ENCODE measurements at regions not wholly inside any gene's neighbourhood (a gene's known extent, or its start where the extent isn't known, plus 50 kb on each side); places are given as distances from the start of the nearest gene placed in this dataset.
"Not testable (repeated sequence)": the region's sequence is repeated elsewhere in the genome, so short reads cannot be mapped to it uniquely, and the experiment has no call there.

- TF ChIP-seq, protein P1, sequence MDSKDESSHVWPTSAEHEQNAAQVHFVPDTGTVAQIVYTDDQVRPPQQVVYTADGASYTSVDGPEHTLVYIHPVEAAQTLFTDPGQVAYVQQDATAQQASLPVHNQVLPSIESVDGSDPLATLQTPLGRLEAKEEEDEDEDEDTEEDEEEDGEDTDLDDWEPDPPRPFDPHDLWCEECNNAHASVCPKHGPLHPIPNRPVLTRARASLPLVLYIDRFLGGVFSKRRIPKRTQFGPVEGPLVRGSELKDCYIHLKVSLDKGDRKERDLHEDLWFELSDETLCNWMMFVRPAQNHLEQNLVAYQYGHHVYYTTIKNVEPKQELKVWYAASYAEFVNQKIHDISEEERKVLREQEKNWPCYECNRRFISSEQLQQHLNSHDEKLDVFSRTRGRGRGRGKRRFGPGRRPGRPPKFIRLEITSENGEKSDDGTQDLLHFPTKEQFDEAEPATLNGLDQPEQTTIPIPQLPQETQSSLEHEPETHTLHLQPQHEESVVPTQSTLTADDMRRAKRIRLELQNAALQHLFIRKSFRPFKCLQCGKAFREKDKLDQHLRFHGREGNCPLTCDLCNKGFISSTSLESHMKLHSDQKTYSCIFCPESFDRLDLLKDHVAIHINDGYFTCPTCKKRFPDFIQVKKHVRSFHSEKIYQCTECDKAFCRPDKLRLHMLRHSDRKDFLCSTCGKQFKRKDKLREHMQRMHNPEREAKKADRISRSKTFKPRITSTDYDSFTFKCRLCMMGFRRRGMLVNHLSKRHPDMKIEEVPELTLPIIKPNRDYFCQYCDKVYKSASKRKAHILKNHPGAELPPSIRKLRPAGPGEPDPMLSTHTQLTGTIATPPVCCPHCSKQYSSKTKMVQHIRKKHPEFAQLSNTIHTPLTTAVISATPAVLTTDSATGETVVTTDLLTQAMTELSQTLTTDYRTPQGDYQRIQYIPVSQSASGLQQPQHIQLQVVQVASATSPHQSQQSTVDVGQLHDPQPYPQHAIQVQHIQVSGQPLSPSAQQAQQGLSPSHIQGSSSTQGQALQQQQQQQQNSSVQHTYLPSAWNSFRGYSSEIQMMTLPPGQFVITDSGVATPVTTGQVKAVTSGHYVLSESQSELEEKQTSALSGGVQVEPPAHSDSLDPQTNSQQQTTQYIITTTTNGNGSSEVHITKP (CRISPR knock-in tag; IDR thresholded peaks at IDR 0.05; ENCODE audit: low read depth) = no peak
- TF ChIP-seq ZBTB7A (CRISPR knock-in tag; IDR thresholded peaks at IDR 0.05) (no peak), ZNF776 (CRISPR knock-in tag; IDR thresholded peaks at IDR 0.05) (no peak), HMG20B (CRISPR knock-in tag; conservative IDR thresholded peaks at IDR 0.05) (no peak)
These were observed 126.3 kb upstream of the ANO1 start (continued) for GRCh38 chr11:69951821-69952220.

DNA sequence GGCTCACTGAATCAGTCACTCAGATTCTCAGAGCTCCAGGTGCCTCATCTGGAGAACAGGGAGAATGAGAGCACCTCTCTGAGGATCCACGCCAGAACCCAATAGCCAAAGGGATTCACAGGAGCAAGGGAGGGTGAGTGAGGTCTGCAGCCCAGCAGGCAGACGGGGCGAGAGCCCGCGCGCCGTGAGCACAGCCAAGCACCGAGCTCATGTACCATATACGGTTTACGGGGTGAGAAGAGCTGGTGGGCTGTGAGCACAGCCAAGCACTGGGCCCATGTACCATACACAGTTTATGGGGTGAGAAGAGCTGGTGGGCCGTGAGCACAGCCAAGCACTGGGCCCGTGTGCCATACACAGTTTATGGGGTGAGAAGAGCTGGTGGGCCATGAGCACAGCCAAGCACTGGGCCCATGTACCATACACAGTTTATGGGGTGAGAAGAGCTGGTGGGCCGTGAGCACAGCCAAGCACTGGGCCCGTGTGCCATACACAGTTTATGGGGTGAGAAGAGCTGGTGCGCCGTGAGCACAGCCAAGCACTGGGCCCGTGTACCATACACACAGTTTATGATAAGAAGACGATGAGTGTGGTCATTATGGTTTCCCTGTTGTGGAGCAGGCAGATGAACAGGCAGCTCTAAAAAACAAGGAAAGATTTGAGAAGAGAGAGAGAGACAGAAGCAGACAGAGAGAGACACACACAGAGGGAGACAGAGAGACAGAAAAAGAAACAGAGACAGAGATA, 125.7 kb upstream of the ANO1 start:
- Histone ChIP-seq H4K20me1 (ENCODE audit: insufficient read depth, low read length) (peaks cover 11% of the 10 kb centered on the region; the same call in 1 of the 2 replicates), H3K27me3 (ENCODE audit: control insufficient read depth in 1 of 2, insufficient read depth in 2 of 2, low read length in 2 of 2) (peaks cover 6 to 31% of the 10 kb centered on the region in 2 experiments; a peak in 3 of 5 replicates), H3K9me3 (ENCODE audit: low read length) (peaks cover 11% of the 10 kb centered on the region)
- BruUV-seq (replicated peaks); H3K79me2 ChIP-seq (ENCODE audit: insufficient read depth, low read length); intact Hi-C loops (cut with micrococcal nuclease; ENCODE audit: unreplicated experiment); H3K4me3 ChIP-seq (replicated peaks in 1 of 3; ENCODE audit: insufficient read depth in 1 of 3, low read depth in 2 of 3, low read length in 3 of 3); FAIRE-seq; H3K27ac ChIP-seq (ENCODE audit: extremely low read length, insufficient read depth, low read length); CTCF ChIA-PET (ENCODE audit: low intra/inter-chr PET ratio, low total read pairs); H2AFZ ChIP-seq (ENCODE audit: low read length); H3K9ac ChIP-seq (ENCODE audit: insufficient read depth, low read depth, low read length); H3K36me3 ChIP-seq (replicated peaks in 1 of 2; ENCODE audit: control insufficient read depth in 1 of 2, insufficient read depth in 2 of 2, low read length in 2 of 2); POLR2A ChIA-PET; in situ Hi-C loops (cut with HindIII; ENCODE audit: extremely low pct_ligation_motif_present, low pct_unique_long_range_greater_than_20kb); DNase-seq (ENCODE audit: low spot score); H3K4me1 ChIP-seq (ENCODE audit: insufficient read depth, low read length); H3K4me2 ChIP-seq (ENCODE audit: low read depth, low read length); ATAC-seq: not testable (repeated sequence)
- 64% methylated on average over 18 of the region's 18 CpGs for WGBS (ENCODE audit: low lambda C conversion rate)

All from HepG2 (cell line).